EL (cell line): ENCODE measurements at regions not wholly inside any gene's neighbourhood (a gene's known extent, or its start where the extent isn't known, plus 50 kb on each side); places are given as distances from the start of the nearest gene placed in this dataset.
A peak's percentile ranks its signal among the peaks of the same experiment; 100 is the strongest.
"Not testable (repeated sequence)": the region's sequence is repeated elsewhere in the genome, so short reads cannot be mapped to it uniquely, and the experiment has no call there.

Experiments used
- DNase-seq: peaks from one replicate; pipeline ENCODE4 v3.0.0-alpha.2; 2016

GRCh38 chr2:228575897-228576296 is 394.4 kb upstream of the SPHKAP start:
- no peak for DNase-seq

- DNase-seq: not testable (repeated sequence)
These were observed 386.8 kb upstream of the SPHKAP start for GRCh38 chr2:228568275-228568674.

GRCh38 chr2:228561816-228562215 is 380.3 kb upstream of the SPHKAP start:
- DNase-seq: no peak

GRCh38 chr2:228559774-228560415 is 378.4 kb upstream of the SPHKAP start:
- DNase-seq: no peak

- peak; percentile 68 for DNase-seq
These were observed 375.2 kb upstream of the SPHKAP start for GRCh38 chr2:228556717-228557116.

- DNase-seq: no peak
These were observed 368.0 kb upstream of the SPHKAP start for GRCh38 chr2:228549441-228550007.

GRCh38 chr2:228548230-228548629 is 366.7 kb upstream of the SPHKAP start:
- DNase-seq: peak; percentile 62

- DNase-seq: peak; percentile 39
These were observed 364.3 kb upstream of the SPHKAP start for GRCh38 chr2:228545748-228546145.

GRCh38 chr2:228545041-228545747 is 363.7 kb upstream of the SPHKAP start:
- peak; percentile 87 for DNase-seq

- DNase-seq: no peak
These were observed 361.6 kb upstream of the SPHKAP start for GRCh38 chr2:228543117-228543516.

GRCh38 chr2:228542277-228542676 is 360.8 kb upstream of the SPHKAP start:
- no peak for DNase-seq

GRCh38 chr2:228541789-228542188 is 360.3 kb upstream of the SPHKAP start:
- peak; percentile 67 for DNase-seq

- no peak for DNase-seq
These were observed 359.5 kb upstream of the SPHKAP start for GRCh38 chr2:228540976-228541375.

GRCh38 chr2:228535396-228535795 is 353.9 kb upstream of the SPHKAP start:
- DNase-seq: peak; percentile 15

GRCh38 chr2:228533156-228533555 is 351.7 kb upstream of the SPHKAP start:
- no peak for DNase-seq

GRCh38 chr2:228532233-228532632 is 350.7 kb upstream of the SPHKAP start:
- DNase-seq: no peak

- DNase-seq: peak; percentile 40
These were observed 345.9 kb upstream of the SPHKAP start for GRCh38 chr2:228527197-228527881.

- DNase-seq: no peak
These were observed 345.2 kb upstream of the SPHKAP start for GRCh38 chr2:228526687-228527086.

- DNase-seq: no peak
These were observed 341.5 kb upstream of the SPHKAP start for GRCh38 chr2:228522977-228523376.

- peak; percentile 29 for DNase-seq
These were observed 340.8 kb upstream of the SPHKAP start for GRCh38 chr2:228522276-228522675.

- no peak for DNase-seq
These were observed 338.1 kb upstream of the SPHKAP start for GRCh38 chr2:228519561-228519960.

GRCh38 chr2:228516019-228516418 is 334.5 kb upstream of the SPHKAP start:
- DNase-seq: no peak

- not testable (repeated sequence) for DNase-seq
These were observed 332.0 kb upstream of the SPHKAP start for GRCh38 chr2:228513480-228513879.

GRCh38 chr2:228509021-228509420 is 327.5 kb upstream of the SPHKAP start:
- no peak for DNase-seq
